Gastrocnemius medialis (tissue), 4 donors: ENCODE measurements at regions not wholly inside any gene's neighbourhood (a gene's known extent, or its start where the extent isn't known, plus 50 kb on each side); places are given as distances from the start of the nearest gene placed in this dataset.

Experiments used
- POLR2A ChIP-seq, 2 donors: fragments of 450-650 bp; IDR thresholded peaks; one replicate each; pipeline ENCODE4 v1.6.1; 2017; ENCODE audit warnings: antibody characterized with exemption in 2 of 2, mild to moderate bottlenecking in 2 of 2, moderate library complexity in 2 of 2
- TF ChIP-seq, protein P1 (sequence below), 5 experiments: fragments of 450-650 bp in 3 of 5; fragments of 200-600 bp in 2 of 5; sonication (generic) in 2 of 5; IDR thresholded peaks in 4 of 5; conservative IDR thresholded peaks in 1 of 5; 1 replicate in 4 of 5; 2 replicates in 1 of 5; pipeline ENCODE4 v1.5.1; 2016 to 2019; ENCODE audit warnings: antibody characterized with exemption in 5 of 5, mild to moderate bottlenecking in 3 of 5, moderate library complexity in 3 of 5

DNA sequence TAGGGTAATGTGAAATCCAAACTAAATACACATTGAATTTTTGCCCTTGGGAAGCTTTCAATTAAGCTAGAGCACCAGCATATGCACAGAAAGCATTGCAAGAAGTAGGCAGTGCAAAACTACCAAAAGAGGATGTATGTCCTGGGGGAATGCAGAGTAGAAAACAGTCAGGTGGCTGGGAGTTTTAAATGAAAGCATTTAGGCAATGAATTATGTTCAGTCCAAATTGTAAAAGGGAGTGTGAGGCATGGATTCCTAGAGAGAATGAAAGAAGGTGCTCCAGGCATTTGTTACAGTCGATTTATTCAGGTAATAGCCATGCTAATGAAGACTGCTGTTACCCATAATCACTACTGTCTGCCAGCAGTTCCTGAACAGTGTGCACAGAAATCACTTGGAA is 604.1 kb upstream of the POU3F2 start:
- TF ChIP-seq, protein P1, sequence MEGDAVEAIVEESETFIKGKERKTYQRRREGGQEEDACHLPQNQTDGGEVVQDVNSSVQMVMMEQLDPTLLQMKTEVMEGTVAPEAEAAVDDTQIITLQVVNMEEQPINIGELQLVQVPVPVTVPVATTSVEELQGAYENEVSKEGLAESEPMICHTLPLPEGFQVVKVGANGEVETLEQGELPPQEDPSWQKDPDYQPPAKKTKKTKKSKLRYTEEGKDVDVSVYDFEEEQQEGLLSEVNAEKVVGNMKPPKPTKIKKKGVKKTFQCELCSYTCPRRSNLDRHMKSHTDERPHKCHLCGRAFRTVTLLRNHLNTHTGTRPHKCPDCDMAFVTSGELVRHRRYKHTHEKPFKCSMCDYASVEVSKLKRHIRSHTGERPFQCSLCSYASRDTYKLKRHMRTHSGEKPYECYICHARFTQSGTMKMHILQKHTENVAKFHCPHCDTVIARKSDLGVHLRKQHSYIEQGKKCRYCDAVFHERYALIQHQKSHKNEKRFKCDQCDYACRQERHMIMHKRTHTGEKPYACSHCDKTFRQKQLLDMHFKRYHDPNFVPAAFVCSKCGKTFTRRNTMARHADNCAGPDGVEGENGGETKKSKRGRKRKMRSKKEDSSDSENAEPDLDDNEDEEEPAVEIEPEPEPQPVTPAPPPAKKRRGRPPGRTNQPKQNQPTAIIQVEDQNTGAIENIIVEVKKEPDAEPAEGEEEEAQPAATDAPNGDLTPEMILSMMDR (IDR thresholded peaks at IDR 0.05 in 4 of 5, conservative IDR thresholded peaks at IDR 0.05 in 1 of 5) = no peak
- TF ChIP-seq POLR2A (IDR thresholded peaks at IDR 0.05) = no peak
